ENCODE measurements at regions not wholly inside any gene's neighbourhood (a gene's known extent, or its start where the extent isn't known, plus 50 kb on each side); places are given as distances from the start of the nearest gene placed in this dataset.

DNA sequence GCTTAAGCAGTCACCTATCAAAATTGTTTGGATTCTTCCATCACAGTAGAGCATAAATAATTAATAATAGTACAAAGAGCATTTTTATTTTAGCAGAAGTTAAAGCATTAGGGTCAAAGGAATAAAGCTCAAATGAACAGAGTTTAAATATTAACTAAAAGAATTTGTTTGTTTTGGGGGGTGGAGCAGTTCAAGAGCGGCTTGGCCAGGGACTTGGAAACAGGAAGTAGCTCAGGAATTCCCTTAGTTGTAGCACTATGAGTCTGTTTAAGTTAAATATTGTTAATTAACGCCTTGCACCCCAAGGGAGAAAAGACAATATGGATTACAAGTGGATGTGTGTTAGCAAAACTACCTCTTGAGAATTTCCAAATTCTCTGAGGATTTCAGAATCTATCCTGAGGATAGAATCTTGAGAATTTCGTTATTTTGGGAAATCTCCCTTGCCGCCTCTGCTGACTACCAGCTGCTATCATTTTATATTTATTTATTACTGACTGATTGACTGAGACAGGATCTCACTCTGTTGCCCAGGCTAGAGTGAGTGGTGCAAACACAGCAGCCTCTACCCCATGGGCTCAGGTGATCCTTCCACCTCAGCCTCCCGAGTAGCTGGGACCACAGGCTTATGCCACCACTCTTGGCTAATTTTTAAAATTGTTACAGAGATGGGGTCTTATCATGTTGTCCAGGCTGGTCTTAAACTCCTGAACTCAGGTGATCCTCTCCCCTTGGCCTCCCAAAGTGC is 96.7 kb upstream of the CHD1 start (continued):
- TF ChIP-seq ELF4 (CRISPR knock-in tag; IDR thresholded peaks at IDR 0.05; ENCODE audit: low read depth) = no peak
- TF ChIP-seq, protein P1, sequence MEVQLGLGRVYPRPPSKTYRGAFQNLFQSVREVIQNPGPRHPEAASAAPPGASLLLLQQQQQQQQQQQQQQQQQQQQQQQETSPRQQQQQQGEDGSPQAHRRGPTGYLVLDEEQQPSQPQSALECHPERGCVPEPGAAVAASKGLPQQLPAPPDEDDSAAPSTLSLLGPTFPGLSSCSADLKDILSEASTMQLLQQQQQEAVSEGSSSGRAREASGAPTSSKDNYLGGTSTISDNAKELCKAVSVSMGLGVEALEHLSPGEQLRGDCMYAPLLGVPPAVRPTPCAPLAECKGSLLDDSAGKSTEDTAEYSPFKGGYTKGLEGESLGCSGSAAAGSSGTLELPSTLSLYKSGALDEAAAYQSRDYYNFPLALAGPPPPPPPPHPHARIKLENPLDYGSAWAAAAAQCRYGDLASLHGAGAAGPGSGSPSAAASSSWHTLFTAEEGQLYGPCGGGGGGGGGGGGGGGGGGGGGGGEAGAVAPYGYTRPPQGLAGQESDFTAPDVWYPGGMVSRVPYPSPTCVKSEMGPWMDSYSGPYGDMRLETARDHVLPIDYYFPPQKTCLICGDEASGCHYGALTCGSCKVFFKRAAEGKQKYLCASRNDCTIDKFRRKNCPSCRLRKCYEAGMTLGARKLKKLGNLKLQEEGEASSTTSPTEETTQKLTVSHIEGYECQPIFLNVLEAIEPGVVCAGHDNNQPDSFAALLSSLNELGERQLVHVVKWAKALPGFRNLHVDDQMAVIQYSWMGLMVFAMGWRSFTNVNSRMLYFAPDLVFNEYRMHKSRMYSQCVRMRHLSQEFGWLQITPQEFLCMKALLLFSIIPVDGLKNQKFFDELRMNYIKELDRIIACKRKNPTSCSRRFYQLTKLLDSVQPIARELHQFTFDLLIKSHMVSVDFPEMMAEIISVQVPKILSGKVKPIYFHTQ (CRISPR knock-in tag; IDR thresholded peaks at IDR 0.05) = no peak
- TF ChIP-seq, protein P2, sequence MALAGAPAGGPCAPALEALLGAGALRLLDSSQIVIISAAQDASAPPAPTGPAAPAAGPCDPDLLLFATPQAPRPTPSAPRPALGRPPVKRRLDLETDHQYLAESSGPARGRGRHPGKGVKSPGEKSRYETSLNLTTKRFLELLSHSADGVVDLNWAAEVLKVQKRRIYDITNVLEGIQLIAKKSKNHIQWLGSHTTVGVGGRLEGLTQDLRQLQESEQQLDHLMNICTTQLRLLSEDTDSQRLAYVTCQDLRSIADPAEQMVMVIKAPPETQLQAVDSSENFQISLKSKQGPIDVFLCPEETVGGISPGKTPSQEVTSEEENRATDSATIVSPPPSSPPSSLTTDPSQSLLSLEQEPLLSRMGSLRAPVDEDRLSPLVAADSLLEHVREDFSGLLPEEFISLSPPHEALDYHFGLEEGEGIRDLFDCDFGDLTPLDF (CRISPR knock-in tag; IDR thresholded peaks at IDR 0.05) = no peak
- TF ChIP-seq, protein P3, sequence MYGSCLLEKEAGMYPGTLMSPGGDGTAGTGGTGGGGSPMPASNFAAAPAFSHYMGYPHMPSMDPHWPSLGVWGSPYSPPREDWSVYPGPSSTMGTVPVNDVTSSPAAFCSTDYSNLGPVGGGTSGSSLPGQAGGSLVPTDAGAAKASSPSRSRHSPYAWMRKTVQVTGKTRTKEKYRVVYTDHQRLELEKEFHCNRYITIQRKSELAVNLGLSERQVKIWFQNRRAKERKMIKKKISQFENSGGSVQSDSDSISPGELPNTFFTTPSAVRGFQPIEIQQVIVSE (CRISPR knock-in tag; IDR thresholded peaks at IDR 0.05; ENCODE audit: borderline replicate concordance) = no peak
- TF ChIP-seq, protein P4, sequence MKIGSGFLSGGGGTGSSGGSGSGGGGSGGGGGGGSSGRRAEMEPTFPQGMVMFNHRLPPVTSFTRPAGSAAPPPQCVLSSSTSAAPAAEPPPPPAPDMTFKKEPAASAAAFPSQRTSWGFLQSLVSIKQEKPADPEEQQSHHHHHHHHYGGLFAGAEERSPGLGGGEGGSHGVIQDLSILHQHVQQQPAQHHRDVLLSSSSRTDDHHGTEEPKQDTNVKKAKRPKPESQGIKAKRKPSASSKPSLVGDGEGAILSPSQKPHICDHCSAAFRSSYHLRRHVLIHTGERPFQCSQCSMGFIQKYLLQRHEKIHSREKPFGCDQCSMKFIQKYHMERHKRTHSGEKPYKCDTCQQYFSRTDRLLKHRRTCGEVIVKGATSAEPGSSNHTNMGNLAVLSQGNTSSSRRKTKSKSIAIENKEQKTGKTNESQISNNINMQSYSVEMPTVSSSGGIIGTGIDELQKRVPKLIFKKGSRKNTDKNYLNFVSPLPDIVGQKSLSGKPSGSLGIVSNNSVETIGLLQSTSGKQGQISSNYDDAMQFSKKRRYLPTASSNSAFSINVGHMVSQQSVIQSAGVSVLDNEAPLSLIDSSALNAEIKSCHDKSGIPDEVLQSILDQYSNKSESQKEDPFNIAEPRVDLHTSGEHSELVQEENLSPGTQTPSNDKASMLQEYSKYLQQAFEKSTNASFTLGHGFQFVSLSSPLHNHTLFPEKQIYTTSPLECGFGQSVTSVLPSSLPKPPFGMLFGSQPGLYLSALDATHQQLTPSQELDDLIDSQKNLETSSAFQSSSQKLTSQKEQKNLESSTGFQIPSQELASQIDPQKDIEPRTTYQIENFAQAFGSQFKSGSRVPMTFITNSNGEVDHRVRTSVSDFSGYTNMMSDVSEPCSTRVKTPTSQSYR (CRISPR knock-in tag; IDR thresholded peaks at IDR 0.05) = no peak
- TF ChIP-seq, protein P5, sequence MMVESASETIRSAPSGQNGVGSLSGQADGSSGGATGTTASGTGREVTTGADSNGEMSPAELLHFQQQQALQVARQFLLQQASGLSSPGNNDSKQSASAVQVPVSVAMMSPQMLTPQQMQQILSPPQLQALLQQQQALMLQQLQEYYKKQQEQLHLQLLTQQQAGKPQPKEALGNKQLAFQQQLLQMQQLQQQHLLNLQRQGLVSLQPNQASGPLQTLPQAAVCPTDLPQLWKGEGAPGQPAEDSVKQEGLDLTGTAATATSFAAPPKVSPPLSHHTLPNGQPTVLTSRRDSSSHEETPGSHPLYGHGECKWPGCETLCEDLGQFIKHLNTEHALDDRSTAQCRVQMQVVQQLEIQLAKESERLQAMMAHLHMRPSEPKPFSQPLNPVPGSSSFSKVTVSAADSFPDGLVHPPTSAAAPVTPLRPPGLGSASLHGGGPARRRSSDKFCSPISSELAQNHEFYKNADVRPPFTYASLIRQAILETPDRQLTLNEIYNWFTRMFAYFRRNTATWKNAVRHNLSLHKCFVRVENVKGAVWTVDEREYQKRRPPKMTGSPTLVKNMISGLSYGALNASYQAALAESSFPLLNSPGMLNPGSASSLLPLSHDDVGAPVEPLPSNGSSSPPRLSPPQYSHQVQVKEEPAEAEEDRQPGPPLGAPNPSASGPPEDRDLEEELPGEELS (CRISPR knock-in tag; IDR thresholded peaks at IDR 0.05) = no peak
- no peak for TF ChIP-seq CREB1 (CRISPR knock-in tag; IDR thresholded peaks at IDR 0.05)
- no peak for TF ChIP-seq ZNF263 (CRISPR knock-in tag; IDR thresholded peaks at IDR 0.05; ENCODE audit: low read depth)
- TF ChIP-seq, protein P6, sequence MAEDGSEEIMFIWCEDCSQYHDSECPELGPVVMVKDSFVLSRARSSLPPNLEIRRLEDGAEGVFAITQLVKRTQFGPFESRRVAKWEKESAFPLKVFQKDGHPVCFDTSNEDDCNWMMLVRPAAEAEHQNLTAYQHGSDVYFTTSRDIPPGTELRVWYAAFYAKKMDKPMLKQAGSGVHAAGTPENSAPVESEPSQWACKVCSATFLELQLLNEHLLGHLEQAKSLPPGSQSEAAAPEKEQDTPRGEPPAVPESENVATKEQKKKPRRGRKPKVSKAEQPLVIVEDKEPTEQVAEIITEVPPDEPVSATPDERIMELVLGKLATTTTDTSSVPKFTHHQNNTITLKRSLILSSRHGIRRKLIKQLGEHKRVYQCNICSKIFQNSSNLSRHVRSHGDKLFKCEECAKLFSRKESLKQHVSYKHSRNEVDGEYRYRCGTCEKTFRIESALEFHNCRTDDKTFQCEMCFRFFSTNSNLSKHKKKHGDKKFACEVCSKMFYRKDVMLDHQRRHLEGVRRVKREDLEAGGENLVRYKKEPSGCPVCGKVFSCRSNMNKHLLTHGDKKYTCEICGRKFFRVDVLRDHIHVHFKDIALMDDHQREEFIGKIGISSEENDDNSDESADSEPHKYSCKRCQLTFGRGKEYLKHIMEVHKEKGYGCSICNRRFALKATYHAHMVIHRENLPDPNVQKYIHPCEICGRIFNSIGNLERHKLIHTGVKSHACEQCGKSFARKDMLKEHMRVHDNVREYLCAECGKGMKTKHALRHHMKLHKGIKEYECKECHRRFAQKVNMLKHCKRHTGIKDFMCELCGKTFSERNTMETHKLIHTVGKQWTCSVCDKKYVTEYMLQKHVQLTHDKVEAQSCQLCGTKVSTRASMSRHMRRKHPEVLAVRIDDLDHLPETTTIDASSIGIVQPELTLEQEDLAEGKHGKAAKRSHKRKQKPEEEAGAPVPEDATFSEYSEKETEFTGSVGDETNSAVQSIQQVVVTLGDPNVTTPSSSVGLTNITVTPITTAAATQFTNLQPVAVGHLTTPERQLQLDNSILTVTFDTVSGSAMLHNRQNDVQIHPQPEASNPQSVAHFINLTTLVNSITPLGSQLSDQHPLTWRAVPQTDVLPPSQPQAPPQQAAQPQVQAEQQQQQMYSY (CRISPR knock-in tag; IDR thresholded peaks at IDR 0.05) = no peak
- TF ChIP-seq, protein P7, sequence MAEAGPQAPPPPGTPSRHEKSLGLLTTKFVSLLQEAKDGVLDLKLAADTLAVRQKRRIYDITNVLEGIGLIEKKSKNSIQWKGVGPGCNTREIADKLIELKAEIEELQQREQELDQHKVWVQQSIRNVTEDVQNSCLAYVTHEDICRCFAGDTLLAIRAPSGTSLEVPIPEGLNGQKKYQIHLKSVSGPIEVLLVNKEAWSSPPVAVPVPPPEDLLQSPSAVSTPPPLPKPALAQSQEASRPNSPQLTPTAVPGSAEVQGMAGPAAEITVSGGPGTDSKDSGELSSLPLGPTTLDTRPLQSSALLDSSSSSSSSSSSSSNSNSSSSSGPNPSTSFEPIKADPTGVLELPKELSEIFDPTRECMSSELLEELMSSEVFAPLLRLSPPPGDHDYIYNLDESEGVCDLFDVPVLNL (CRISPR knock-in tag; IDR thresholded peaks at IDR 0.05; ENCODE audit: borderline replicate concordance, low read depth) = no peak
- no peak for TF ChIP-seq MYBL2 (CRISPR knock-in tag; IDR thresholded peaks at IDR 0.05)
- TF ChIP-seq EMX1 (CRISPR knock-in tag; IDR thresholded peaks at IDR 0.05) = no peak

All from WTC11 (cell line).